H1 (cell line): ENCODE measurements at regions not wholly inside any gene's neighbourhood (a gene's known extent, or its start where the extent isn't known, plus 50 kb on each side); places are given as distances from the start of the nearest gene placed in this dataset.

ENCODE experiments used
- CTCF ChIA-PET: fragments of 300-600 bp; sonication (Branson Sonifier 250); formaldehyde crosslinking; loops from one replicate; lab custom pipeline; 2021; ENCODE audit not compliant: partially characterized antibody; lab: Charles Lee
- POLR2A ChIA-PET: fragments of 300-600 bp; sonication (Branson Sonifier 250); formaldehyde crosslinking; loops from one replicate; lab custom pipeline; 2021; ENCODE audit warnings: inconsistent platforms; ENCODE audit not compliant: partially characterized antibody; lab: Charles Lee
- DNase-seq, 2 experiments: peaks; one replicate each; pipeline versions ENCODE4 v3.0.0 to v3.0.0-alpha.2; 2010 to 2022; ENCODE audit warnings: low spot score in 2 of 2, low read depth in 1 of 2, mixed read lengths in 1 of 2
- FAIRE-seq: peaks from 2 replicates; lab custom pipeline; 2011; peaks lifted over from hg19 to GRCh38; lab: Jason Lieb, UNC
- H2AFZ ChIP-seq: 2 replicates; pipeline ENCODE4 v1.8.1; 2012; ENCODE audit warnings: low read length, inconsistent platforms
- H2AK5ac ChIP-seq: 2 replicates; pipeline ENCODE4 v1.6.1; 2013; ENCODE audit warnings: low read depth, low read length
- H2BK120ac ChIP-seq: replicated peaks from 2 replicates; pipeline ENCODE3; 2013; ENCODE audit warnings: low read depth, low read length, inconsistent platforms
- H2BK12ac ChIP-seq: 2 replicates; pipeline ENCODE4 v1.6.1; 2013; ENCODE audit warnings: low read depth, low read length
- H2BK15ac ChIP-seq: 2 replicates; pipeline ENCODE4 v1.6.1; 2013; ENCODE audit warnings: low read length
- H2BK20ac ChIP-seq: 2 replicates; pipeline ENCODE4 v1.6.1; 2013; ENCODE audit warnings: low read length
- H2BK5ac ChIP-seq: 2 replicates; pipeline ENCODE4 v1.6.1; 2013; ENCODE audit warnings: low read depth, low read length
- H3K14ac ChIP-seq: 2 replicates; pipeline ENCODE4 v1.6.1; 2013; ENCODE audit warnings: inconsistent platforms; ENCODE audit not compliant: insufficient read length
- H3K18ac ChIP-seq: 2 replicates; pipeline ENCODE4 v1.6.1; 2013; ENCODE audit warnings: low read length; ENCODE audit errors: extremely low read depth
- H3K23ac ChIP-seq: 2 replicates; pipeline ENCODE4 v1.6.1; 2013; ENCODE audit warnings: inconsistent platforms; ENCODE audit not compliant: insufficient read length
- H3K23me2 ChIP-seq: 2 replicates; pipeline ENCODE4 v1.6.1; 2013; ENCODE audit warnings: low read depth, low read length
- H3K27ac ChIP-seq: 2 replicates; pipeline ENCODE4 v1.6.1; 2011; ENCODE audit warnings: low read depth, low read length, inconsistent platforms
- H3K27me3 ChIP-seq, 4 experiments: replicated peaks in 1 of 4; 1 replicate in 1 of 4; 2 replicates in 3 of 4; pipeline versions ENCODE4 v1.6.1 to v1.8.1; 2011 to 2013; ENCODE audit warnings: low read length in 3 of 4, mild to moderate bottlenecking in 3 of 4, inconsistent platforms in 2 of 4, mixed read lengths in 2 of 4, moderate library complexity in 1 of 4; ENCODE audit not compliant: control insufficient read depth in 3 of 4, insufficient read depth in 3 of 4; ENCODE audit errors: extremely low read depth in 1 of 4
- H3K36me3 ChIP-seq, 4 experiments: 2 replicates each; pipeline versions ENCODE4 v1.6.1 to v1.8.1; 2011 to 2013; ENCODE audit warnings: mild to moderate bottlenecking in 4 of 4, low read length in 3 of 4, moderate library complexity in 2 of 4, control low read depth in 1 of 4, inconsistent platforms in 1 of 4; ENCODE audit not compliant: insufficient read depth in 4 of 4, control insufficient read depth in 2 of 4
- H3K4ac ChIP-seq: replicated peaks from 2 replicates; pipeline ENCODE3; 2013; ENCODE audit warnings: low read length, low read depth, mixed read lengths, inconsistent platforms; ENCODE audit not compliant: insufficient read length
- H3K4me1 ChIP-seq, 4 experiments: replicated peaks in 1 of 4; 1 replicate in 1 of 4; 2 replicates in 3 of 4; pipeline versions ENCODE4 v1.6.1 to v1.8.1; 2011 to 2013; ENCODE audit warnings: low read length in 3 of 4, inconsistent platforms in 2 of 4, mixed read lengths in 1 of 4; ENCODE audit not compliant: insufficient read depth in 4 of 4, control insufficient read depth in 3 of 4
- H3K4me2 ChIP-seq, 2 experiments: 2 replicates each; pipeline versions ENCODE4 v1.6.1 to v1.8.1; 2011 to 2013; ENCODE audit warnings: low read depth in 2 of 2, low read length in 2 of 2, control low read depth in 1 of 2, inconsistent platforms in 1 of 2, mild to moderate bottlenecking in 1 of 2; ENCODE audit not compliant: insufficient read depth in 1 of 2
- H3K4me3 ChIP-seq, 4 experiments: fragments of 200-600, 300-600 bp in 1 of 4; sonication (generic), shearing (Covaris generic), sonication (Bioruptor Twin) in 1 of 4; 2 replicates each; pipeline versions ENCODE4 v1.5.1 to v1.8.1; 2011 to 2016; ENCODE audit warnings: low read length in 4 of 4, low read depth in 3 of 4, control low read depth in 2 of 4, inconsistent platforms in 2 of 4, mild to moderate bottlenecking in 2 of 4, mixed read lengths in 1 of 4, moderate library complexity in 1 of 4; ENCODE audit not compliant: insufficient read depth in 2 of 4; ENCODE audit errors: extremely low read depth in 1 of 4
- H3K56ac ChIP-seq: replicated peaks from 2 replicates; pipeline ENCODE3; 2013; ENCODE audit warnings: low read depth, mild to moderate bottlenecking, mixed read lengths, low read length, inconsistent platforms; ENCODE audit not compliant: insufficient read length
- H3K79me1 ChIP-seq: 2 replicates; pipeline ENCODE4 v1.6.1; 2013; ENCODE audit warnings: low read depth, low read length, control low read depth
- H3K79me2 ChIP-seq, 2 experiments: 2 replicates each; pipeline versions ENCODE4 v1.6.1 to v1.8.1; 2012 to 2013; ENCODE audit warnings: low read length in 2 of 2, mild to moderate bottlenecking in 2 of 2, inconsistent platforms in 1 of 2; ENCODE audit not compliant: insufficient read depth in 2 of 2, control insufficient read depth in 1 of 2
- H3K9ac ChIP-seq, 4 experiments: replicated peaks in 1 of 4; 1 replicate in 1 of 4; 2 replicates in 3 of 4; pipeline versions ENCODE4 v1.6.1 to v1.8.1; 2011 to 2013; ENCODE audit warnings: low read depth in 3 of 4, low read length in 3 of 4, control low read depth in 2 of 4, mild to moderate bottlenecking in 2 of 4, moderate library complexity in 2 of 4, inconsistent platforms in 1 of 4; ENCODE audit errors: extremely low read depth in 1 of 4
- H3K9me3 ChIP-seq, 2 experiments: 2 replicates each; pipeline versions ENCODE4 v1.6.1 to v1.8.1; 2012 to 2013; ENCODE audit warnings: mild to moderate bottlenecking in 2 of 2, moderate library complexity in 2 of 2, control low read depth in 1 of 2, inconsistent platforms in 1 of 2, low read depth in 1 of 2, low read length in 1 of 2, mixed read lengths in 1 of 2; ENCODE audit not compliant: insufficient read depth in 2 of 2
- H4K20me1 ChIP-seq, 2 experiments: replicated peaks in 1 of 2; 2 replicates each; pipeline versions ENCODE3 to v1.8.1; 2011 to 2013; ENCODE audit warnings: inconsistent platforms in 2 of 2, low read length in 2 of 2, mild to moderate bottlenecking in 1 of 2; ENCODE audit not compliant: insufficient read depth in 2 of 2, control insufficient read depth in 1 of 2
- H4K5ac ChIP-seq: 2 replicates; pipeline ENCODE4 v1.6.1; 2013; ENCODE audit warnings: low read length, low read depth, mixed read lengths, inconsistent platforms; ENCODE audit not compliant: insufficient read length
- H4K8ac ChIP-seq: 2 replicates; pipeline ENCODE4 v1.8.0; 2013; ENCODE audit warnings: mild to moderate bottlenecking, moderate library complexity, low read length, inconsistent platforms; ENCODE audit not compliant: insufficient read depth; ENCODE audit errors: extremely low read depth
- H4K91ac ChIP-seq: replicated peaks from 2 replicates; pipeline ENCODE3; 2013; ENCODE audit warnings: low read length, mixed read lengths, inconsistent platforms; ENCODE audit not compliant: insufficient read length
- ATF3 ChIP-seq: IDR thresholded peaks from 2 replicates; pipeline ENCODE4 v1.6.1; 2011; ENCODE audit warnings: low read depth, mild to moderate bottlenecking, low read length; ENCODE audit not compliant: insufficient read depth
- FOSL1 ChIP-seq: IDR thresholded peaks from 2 replicates; pipeline ENCODE4 v1.6.1; 2011; ENCODE audit warnings: mild to moderate bottlenecking, low read depth, low read length, moderate library complexity; ENCODE audit not compliant: insufficient read depth
- KDM5A ChIP-seq: fragments of 200-600 bp; IDR thresholded peaks from 2 replicates; pipeline ENCODE4 v1.7.1; 2012; ENCODE audit warnings: mild to moderate bottlenecking, low read length, inconsistent platforms, mixed read lengths
- MAFK ChIP-seq: IDR thresholded peaks from 2 replicates; pipeline ENCODE4 v1.6.1; 2012; ENCODE audit warnings: low read depth, mild to moderate bottlenecking, improper control_type of control experiment, low read length
- NANOG ChIP-seq: IDR thresholded peaks from 2 replicates; pipeline ENCODE4 v1.6.1; 2011; ENCODE audit warnings: low read length, low read depth, mild to moderate bottlenecking, inconsistent platforms; ENCODE audit not compliant: insufficient read depth, poor library complexity, severe bottlenecking
- RFX5 ChIP-seq: IDR thresholded peaks from 2 replicates; pipeline ENCODE4 v1.6.1; 2011; ENCODE audit warnings: low read depth, low read length, improper control_type of control experiment, borderline replicate concordance
- RNF2 ChIP-seq: fragments of 200-900, 300-1000 bp; sonication (generic); IDR thresholded peaks from 2 replicates; pipeline ENCODE4 v1.7.1; 2016; ENCODE audit warnings: borderline replicate concordance, low read depth, mild to moderate bottlenecking, antibody characterized with exemption, low read length; ENCODE audit not compliant: poor library complexity, severe bottlenecking; ENCODE audit errors: missing control alignments
- RXRA ChIP-seq: IDR thresholded peaks from 2 replicates; pipeline ENCODE4 v1.6.1; 2011; ENCODE audit warnings: low read depth, mild to moderate bottlenecking, low read length, moderate library complexity; ENCODE audit not compliant: insufficient read depth
- TAF1 ChIP-seq: IDR thresholded peaks from 2 replicates; pipeline ENCODE4 v1.6.1; 2011; ENCODE audit warnings: mild to moderate bottlenecking, low read depth, low read length
- WGBS, 2 experiments: shearing (Covaris generic) in 1 of 2; methylation state at CpG; one replicate each; pipeline versions ENCODE4 v1.1.6 to v1.1.7; 2013 to 2015; ENCODE audit warnings: low lambda C conversion rate in 2 of 2, mixed read lengths in 2 of 2, inconsistent platforms in 1 of 2, low coverage in 1 of 2, missing lambda C conversion rate in 1 of 2; ENCODE audit not compliant: insufficient replicate concordance in 2 of 2, insufficient coverage in 1 of 2, insufficient read length in 1 of 2; ENCODE audit errors: extremely low coverage in 1 of 2, missing lambda C conversion rate in 1 of 2; 5-methylcytosine and 5-hydroxymethylcytosine counted together
- TF ChIP-seq, protein P1 (sequence below), 3 experiments: IDR thresholded peaks; 1 replicate in 2 of 3; 2 replicates in 1 of 3; pipeline versions ENCODE4 v1.5.1 to v1.6.1; 2011; ENCODE audit warnings: low read length in 3 of 3, mild to moderate bottlenecking in 3 of 3, inconsistent platforms in 2 of 3, low read depth in 1 of 3, moderate library complexity in 1 of 3; ENCODE audit not compliant: insufficient read depth in 1 of 3; ENCODE audit errors: control extremely low read depth in 1 of 3

GRCh38 chr12:76192416-76192815 is 107.9 kb upstream of the NAP1L1 start:
- no peak overlapping the region for H2BK12ac ChIP-seq
- H2BK5ac ChIP-seq = no peak overlapping the region
- H3K56ac ChIP-seq = no peak overlapping the region
- H3K4me2 ChIP-seq = no peak overlapping the region
- H3K4me3 ChIP-seq = no peak overlapping the region
- POLR2A ChIA-PET = no interaction called here
- no peak overlapping the region for H3K23ac ChIP-seq
- no peak overlapping the region for H3K14ac ChIP-seq
- H3K4ac ChIP-seq = no peak overlapping the region
- FAIRE-seq (no peak), DNase-seq (no peak)
- no peak overlapping the region for H2BK20ac ChIP-seq
- H2BK120ac ChIP-seq = no peak overlapping the region
- 98% methylated on average over 4 of the region's 4 CpGs; no CpG with 5 or more reads in 1 of the 2 experiments for WGBS, 2 experiments
- no peaks in the 10 kb centered on the region for H3K4me1 ChIP-seq
- no peaks in the 10 kb centered on the region for H3K9me3 ChIP-seq
- no peak overlapping the region for H3K9ac ChIP-seq
- no peak overlapping the region for H4K91ac ChIP-seq
- H2AFZ ChIP-seq = no peak overlapping the region
- no peak overlapping the region for H2BK15ac ChIP-seq
- no peak overlapping the region for H3K18ac ChIP-seq
- no peak overlapping the region for H4K8ac ChIP-seq
- no peaks in the 10 kb centered on the region for H3K79me2 ChIP-seq
- no peak for TF ChIP-seq KDM5A
- TF ChIP-seq, protein P1, sequence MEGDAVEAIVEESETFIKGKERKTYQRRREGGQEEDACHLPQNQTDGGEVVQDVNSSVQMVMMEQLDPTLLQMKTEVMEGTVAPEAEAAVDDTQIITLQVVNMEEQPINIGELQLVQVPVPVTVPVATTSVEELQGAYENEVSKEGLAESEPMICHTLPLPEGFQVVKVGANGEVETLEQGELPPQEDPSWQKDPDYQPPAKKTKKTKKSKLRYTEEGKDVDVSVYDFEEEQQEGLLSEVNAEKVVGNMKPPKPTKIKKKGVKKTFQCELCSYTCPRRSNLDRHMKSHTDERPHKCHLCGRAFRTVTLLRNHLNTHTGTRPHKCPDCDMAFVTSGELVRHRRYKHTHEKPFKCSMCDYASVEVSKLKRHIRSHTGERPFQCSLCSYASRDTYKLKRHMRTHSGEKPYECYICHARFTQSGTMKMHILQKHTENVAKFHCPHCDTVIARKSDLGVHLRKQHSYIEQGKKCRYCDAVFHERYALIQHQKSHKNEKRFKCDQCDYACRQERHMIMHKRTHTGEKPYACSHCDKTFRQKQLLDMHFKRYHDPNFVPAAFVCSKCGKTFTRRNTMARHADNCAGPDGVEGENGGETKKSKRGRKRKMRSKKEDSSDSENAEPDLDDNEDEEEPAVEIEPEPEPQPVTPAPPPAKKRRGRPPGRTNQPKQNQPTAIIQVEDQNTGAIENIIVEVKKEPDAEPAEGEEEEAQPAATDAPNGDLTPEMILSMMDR (IDR thresholded peaks at IDR 0.05; ENCODE audit: control extremely low read depth in 1 of 3, insufficient read depth in 1 of 3, low read depth in 1 of 3, low read length in 3 of 3) = no peak
- TF ChIP-seq ATF3 = no peak
- TF ChIP-seq MAFK = no peak
- TF ChIP-seq NANOG = no peak
- no peak for TF ChIP-seq FOSL1
- no peak for TF ChIP-seq RFX5
- TF ChIP-seq RNF2 = no peak
- TF ChIP-seq RXRA = no peak
- TF ChIP-seq TAF1 = no peak
- TF ChIP-seq, all 59 proteins: peak for 0
- no peak overlapping the region for H2AK5ac ChIP-seq
- no peaks in the 10 kb centered on the region for H3K79me1 ChIP-seq
- H4K20me1 ChIP-seq = no peaks in the 10 kb centered on the region
- H3K27me3 ChIP-seq = no peaks in the 10 kb centered on the region
- H3K27ac ChIP-seq = no peak overlapping the region
- no peaks in the 10 kb centered on the region for H3K36me3 ChIP-seq
- H3K23me2 ChIP-seq = no peaks in the 10 kb centered on the region
- H4K5ac ChIP-seq = no peak overlapping the region
- CTCF ChIA-PET = no interaction called here
